ENCODE measurements at regions not wholly inside any gene's neighbourhood (a gene's known extent, or its start where the extent isn't known, plus 50 kb on each side); places are given as distances from the start of the nearest gene placed in this dataset.

DNA sequence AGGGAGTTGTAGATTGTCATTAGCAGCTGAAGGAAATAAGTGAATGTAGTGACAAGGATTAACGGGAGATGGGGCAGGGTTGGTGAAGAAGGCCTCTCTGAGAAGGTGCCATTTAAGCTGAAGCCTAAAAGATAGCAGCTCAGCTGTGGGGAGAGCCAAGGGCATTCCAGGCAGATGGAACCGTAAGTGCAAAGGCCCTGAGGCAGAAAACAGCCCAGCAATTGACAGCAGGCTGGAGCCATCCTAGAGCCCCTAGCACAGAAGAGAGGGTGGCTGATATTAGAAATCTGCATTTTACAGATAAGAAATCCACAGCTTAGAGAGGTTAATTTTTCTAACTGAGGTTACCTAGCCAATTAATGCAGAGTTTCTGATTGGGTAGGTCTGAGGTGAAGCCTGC, 374.5 kb upstream of the PROK2 start:
- Histone ChIP-seq H3K27me3 (ENCODE audit: insufficient read depth, poor library complexity, severe bottlenecking) (no peaks in the 10 kb centered on the region), H3K27ac (ENCODE audit: poor library complexity, severe bottlenecking) (no peak overlapping the region), H3K4me3 (ENCODE audit: severe bottlenecking) (no peak overlapping the region), H3K9me3 (ENCODE audit: severe bottlenecking) (no peaks in the 10 kb centered on the region), H3K36me3 (ENCODE audit: low read depth) (no peaks in the 10 kb centered on the region), H3K4me1 (ENCODE audit: insufficient read depth, poor library complexity, severe bottlenecking) (peaks cover 7% of the 10 kb centered on the region)
- DNase-seq (ENCODE audit: low spot score) (no peak), ATAC-seq (ENCODE audit: low read depth) (no peak)
- TF ChIP-seq, protein P1, sequence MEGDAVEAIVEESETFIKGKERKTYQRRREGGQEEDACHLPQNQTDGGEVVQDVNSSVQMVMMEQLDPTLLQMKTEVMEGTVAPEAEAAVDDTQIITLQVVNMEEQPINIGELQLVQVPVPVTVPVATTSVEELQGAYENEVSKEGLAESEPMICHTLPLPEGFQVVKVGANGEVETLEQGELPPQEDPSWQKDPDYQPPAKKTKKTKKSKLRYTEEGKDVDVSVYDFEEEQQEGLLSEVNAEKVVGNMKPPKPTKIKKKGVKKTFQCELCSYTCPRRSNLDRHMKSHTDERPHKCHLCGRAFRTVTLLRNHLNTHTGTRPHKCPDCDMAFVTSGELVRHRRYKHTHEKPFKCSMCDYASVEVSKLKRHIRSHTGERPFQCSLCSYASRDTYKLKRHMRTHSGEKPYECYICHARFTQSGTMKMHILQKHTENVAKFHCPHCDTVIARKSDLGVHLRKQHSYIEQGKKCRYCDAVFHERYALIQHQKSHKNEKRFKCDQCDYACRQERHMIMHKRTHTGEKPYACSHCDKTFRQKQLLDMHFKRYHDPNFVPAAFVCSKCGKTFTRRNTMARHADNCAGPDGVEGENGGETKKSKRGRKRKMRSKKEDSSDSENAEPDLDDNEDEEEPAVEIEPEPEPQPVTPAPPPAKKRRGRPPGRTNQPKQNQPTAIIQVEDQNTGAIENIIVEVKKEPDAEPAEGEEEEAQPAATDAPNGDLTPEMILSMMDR (IDR thresholded peaks at IDR 0.05; ENCODE audit: poor library complexity, severe bottlenecking): no peak

DNA sequence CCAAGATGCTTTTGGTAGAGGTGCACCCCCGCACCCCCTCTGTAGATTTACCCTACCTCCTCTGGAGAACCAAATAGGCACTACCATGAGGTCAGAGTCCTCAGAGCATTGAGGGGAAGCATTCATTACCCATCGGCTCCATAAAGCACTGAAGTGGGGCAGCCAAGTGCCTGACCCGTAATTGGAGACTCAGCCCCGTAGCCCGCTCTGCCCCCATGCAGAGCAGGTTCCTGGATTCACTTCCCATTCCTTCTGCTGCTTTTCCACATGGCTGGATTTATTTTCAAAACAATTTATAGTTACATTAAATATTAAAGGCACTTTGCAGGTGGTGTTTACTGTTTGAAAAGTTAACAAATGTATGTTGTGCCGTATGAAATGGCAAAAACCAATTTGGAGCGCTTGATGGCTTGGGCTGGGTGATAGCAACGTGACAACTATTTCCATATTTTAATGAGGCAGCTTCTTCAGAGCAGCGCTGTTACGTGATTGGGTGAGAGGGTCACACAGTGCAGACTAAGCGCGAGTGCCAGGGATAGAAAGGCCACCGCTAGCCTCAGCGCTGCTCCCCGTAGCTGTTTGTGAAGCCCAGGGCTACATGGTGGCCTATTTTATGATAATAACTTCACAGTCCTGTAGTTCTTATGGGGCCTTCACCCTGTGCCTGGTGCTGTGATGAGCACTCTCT, 373.8 kb upstream of the PROK2 start:
- Histone ChIP-seq H3K27ac (ENCODE audit: poor library complexity, severe bottlenecking) (no peak overlapping the region), H3K4me1 (ENCODE audit: insufficient read depth, poor library complexity, severe bottlenecking) (peaks cover 7% of the 10 kb centered on the region), H3K4me3 (ENCODE audit: severe bottlenecking) (no peak overlapping the region), H3K9me3 (ENCODE audit: severe bottlenecking) (no peaks in the 10 kb centered on the region), H3K27me3 (ENCODE audit: insufficient read depth, poor library complexity, severe bottlenecking) (no peaks in the 10 kb centered on the region), H3K36me3 (ENCODE audit: low read depth) (no peaks in the 10 kb centered on the region)
- TF ChIP-seq, protein P1 (IDR thresholded peaks at IDR 0.05; ENCODE audit: poor library complexity, severe bottlenecking): no peak
- no peak for ATAC-seq (ENCODE audit: low read depth)
- no peak for DNase-seq (ENCODE audit: low spot score)

DNA sequence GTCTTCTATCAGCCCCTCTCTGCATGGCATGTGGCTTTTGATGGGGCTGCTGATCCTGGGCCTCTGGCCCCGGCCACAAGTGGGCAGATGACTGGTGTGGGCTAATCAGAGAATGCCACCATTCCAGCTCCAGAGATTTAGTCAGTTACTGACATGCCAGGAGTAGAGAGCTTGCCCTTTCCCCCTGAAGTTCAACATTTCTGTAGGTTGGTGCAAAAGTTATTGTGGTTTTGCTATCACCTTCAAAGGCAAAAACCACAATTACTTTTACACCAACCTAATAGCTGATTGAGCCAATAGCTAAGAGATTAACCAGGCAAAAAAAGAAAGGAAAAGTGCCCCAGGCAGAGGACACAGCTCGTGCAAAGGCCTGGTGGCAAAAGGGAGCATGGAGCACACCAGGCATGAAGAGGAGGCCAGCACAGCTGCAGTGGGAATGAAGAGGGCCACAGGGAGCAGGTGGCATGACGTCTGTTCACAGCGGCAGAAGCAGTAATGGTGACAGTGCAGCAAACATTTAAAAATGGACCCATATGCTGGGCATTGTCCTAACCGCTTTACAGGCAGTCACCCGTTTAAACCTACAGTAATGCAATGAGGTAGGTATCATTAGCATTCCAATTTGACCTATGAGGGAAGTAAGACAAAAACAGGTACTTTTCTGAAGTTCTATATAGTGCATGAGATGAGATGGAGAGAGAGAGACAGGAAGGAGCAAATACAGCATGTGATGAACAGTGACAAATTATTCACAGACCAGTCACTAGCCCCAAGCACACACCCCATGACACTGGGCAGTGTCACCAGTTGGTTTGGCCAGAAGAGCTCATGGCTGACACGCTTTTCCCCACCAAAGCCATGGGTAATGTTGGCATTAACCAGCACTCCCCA, 373.0 kb upstream of the PROK2 start:
- H3K27ac ChIP-seq (ENCODE audit: poor library complexity, severe bottlenecking): no peak overlapping the region
- H3K36me3 ChIP-seq (ENCODE audit: low read depth): no peaks in the 10 kb centered on the region
- H3K9me3 ChIP-seq (ENCODE audit: severe bottlenecking): no peaks in the 10 kb centered on the region
- H3K27me3 ChIP-seq (ENCODE audit: insufficient read depth, poor library complexity, severe bottlenecking): no peaks in the 10 kb centered on the region
- H3K4me3 ChIP-seq (ENCODE audit: severe bottlenecking): no peak overlapping the region
- TF ChIP-seq, protein P1 (IDR thresholded peaks at IDR 0.05; ENCODE audit: poor library complexity, severe bottlenecking): no peak
- ATAC-seq (ENCODE audit: low read depth) (no peak), DNase-seq (ENCODE audit: low spot score) (no peak)
- peaks cover 7% of the 10 kb centered on the region for H3K4me1 ChIP-seq (ENCODE audit: insufficient read depth, poor library complexity, severe bottlenecking)

DNA sequence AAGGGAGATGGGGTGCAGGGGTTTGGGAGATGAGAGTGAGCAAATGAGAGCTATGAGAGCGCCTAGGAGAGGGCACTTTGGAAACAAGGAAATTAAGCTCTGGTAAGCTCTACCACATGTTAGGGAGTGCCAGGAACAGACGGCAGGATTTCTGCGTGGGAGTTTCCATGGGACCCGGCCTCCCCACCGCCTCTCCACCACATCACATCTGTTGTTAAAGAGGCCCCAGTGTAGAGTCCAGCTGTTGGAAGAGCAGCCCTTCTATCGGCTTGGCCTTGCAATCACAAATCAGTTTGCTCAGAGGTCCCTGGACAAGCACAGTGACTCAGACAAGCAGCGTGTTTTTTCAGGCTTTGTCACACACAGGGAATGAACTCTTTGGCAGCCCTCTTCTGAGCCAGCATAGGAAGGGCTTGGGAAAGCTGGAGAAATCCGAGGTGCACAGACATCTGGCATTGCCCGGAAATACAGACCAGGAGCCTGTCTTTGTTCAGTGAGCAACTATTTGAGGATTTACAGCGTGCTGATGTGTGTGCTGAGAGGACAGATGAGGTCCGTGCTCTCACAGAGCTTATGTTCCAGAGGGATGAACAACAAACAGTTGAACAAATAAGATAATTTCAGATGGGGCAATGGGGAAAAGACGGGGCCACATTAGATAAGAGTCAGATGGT, 370.6 kb upstream of the PROK2 start:
- ATAC-seq (ENCODE audit: low read depth) (peak; percentile 90), DNase-seq (ENCODE audit: low spot score) (no peak)
- H3K36me3 ChIP-seq (ENCODE audit: low read depth): no peaks in the 10 kb centered on the region
- H3K4me3 ChIP-seq (ENCODE audit: severe bottlenecking): no peak overlapping the region
- no peaks in the 10 kb centered on the region for H3K4me1 ChIP-seq (ENCODE audit: insufficient read depth, poor library complexity, severe bottlenecking)
- no peaks in the 10 kb centered on the region for H3K27me3 ChIP-seq (ENCODE audit: insufficient read depth, poor library complexity, severe bottlenecking)
- H3K27ac ChIP-seq (ENCODE audit: poor library complexity, severe bottlenecking): no peak overlapping the region
- no peaks in the 10 kb centered on the region for H3K9me3 ChIP-seq (ENCODE audit: severe bottlenecking)
- TF ChIP-seq, protein P1 (IDR thresholded peaks at IDR 0.05; ENCODE audit: poor library complexity, severe bottlenecking): no peak
